Dendritic cell treated with granulocyte-macrophage colony-stimulating factor and Interleukin-4, amounts not matched to agents 40 ng/mL and 50 ng/mL, for 4 days (primary cell): ENCODE measurements at regions not wholly inside any gene's neighbourhood (a gene's known extent, or its start where the extent isn't known, plus 50 kb on each side); places are given as distances from the start of the nearest gene placed in this dataset.
"Not testable (repeated sequence)": the region's sequence is repeated elsewhere in the genome, so short reads cannot be mapped to it uniquely, and the experiment has no call there.

Experiments used
- H3K27ac Mint-ChIP-seq: one replicate; pipeline ENCODE4 v1.8.0; 2022; ENCODE audit warnings: mild to moderate bottlenecking, mixed read lengths
- H3K27me3 Mint-ChIP-seq: one replicate; pipeline ENCODE4 v1.8.0; 2022; ENCODE audit warnings: mild to moderate bottlenecking, mixed read lengths
- H3K36me3 Mint-ChIP-seq: one replicate; pipeline ENCODE4 v1.8.0; 2022; ENCODE audit warnings: low read depth, mixed read lengths
- H3K4me1 Mint-ChIP-seq: one replicate; pipeline ENCODE4 v1.8.0; 2022; ENCODE audit warnings: low read depth, mixed read lengths
- H3K4me3 Mint-ChIP-seq: one replicate; pipeline ENCODE4 v1.8.0; 2022; ENCODE audit warnings: mild to moderate bottlenecking, moderate library complexity, mixed read lengths
- H3K9me3 Mint-ChIP-seq: one replicate; pipeline ENCODE4 v1.8.0; 2022; ENCODE audit warnings: mixed read lengths
- intact Hi-C: fragments of 100-400 bp; cut with micrococcal nuclease; formaldehyde crosslinking; loops from one replicate; pipeline ENCODE4 v1.15.0; 2022

DNA sequence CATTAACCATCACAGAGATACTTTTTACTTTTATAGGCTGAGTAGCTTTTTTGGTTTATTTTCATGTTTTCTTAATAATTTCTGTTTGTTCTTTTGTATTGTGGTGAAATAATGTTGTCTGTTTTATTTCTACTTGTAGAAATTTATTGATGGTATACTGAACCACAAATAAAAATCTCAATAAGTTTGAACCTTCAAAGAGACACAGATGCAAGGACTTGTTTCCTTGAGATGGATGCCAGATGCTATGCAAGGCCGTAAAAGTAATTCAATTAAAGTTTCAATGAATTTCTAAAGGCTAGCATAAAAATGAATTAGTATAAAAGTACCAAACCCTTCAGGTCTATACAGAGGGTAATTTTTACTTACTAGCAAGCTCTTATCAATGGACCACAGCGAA is 873.5 kb downstream of the TTLL7 start:
- intact Hi-C loops, result no loop called here
- H3K4me1 Mint-ChIP-seq, result no peaks in the 10 kb centered on the region
- H3K9me3 Mint-ChIP-seq, result peaks cover 15% of the 10 kb centered on the region
- no peaks in the 10 kb centered on the region for H3K27me3 Mint-ChIP-seq
- H3K27ac Mint-ChIP-seq, result no peak overlapping the region
- no peaks in the 10 kb centered on the region for H3K36me3 Mint-ChIP-seq
- no peak overlapping the region for H3K4me3 Mint-ChIP-seq

DNA sequence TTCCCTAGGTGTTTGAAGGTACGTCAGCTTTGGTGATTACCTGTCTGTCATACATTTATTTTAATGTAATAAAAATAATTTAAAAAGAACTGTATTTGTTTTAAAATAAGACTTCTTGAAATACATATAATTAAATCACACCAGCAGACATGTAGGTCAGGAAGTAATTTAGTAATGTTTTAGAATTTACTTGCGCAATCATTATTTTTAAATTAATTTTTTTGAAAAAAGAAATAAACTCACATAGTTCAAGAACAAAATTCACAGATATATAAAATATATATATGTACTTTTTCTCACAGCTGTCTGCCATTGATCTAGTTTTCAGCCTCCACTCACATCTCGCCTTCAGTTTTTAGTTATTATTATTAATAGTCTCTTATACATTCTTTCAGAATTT is 875.9 kb downstream of the TTLL7 start:
- no peaks in the 10 kb centered on the region for H3K27me3 Mint-ChIP-seq
- no peaks in the 10 kb centered on the region for H3K36me3 Mint-ChIP-seq
- no peaks in the 10 kb centered on the region for H3K4me1 Mint-ChIP-seq
- H3K4me3 Mint-ChIP-seq, result no peak overlapping the region
- no peak overlapping the region for H3K27ac Mint-ChIP-seq
- peaks cover 27% of the 10 kb centered on the region for H3K9me3 Mint-ChIP-seq
- intact Hi-C loops, result no loop called here

- H3K36me3 Mint-ChIP-seq, result no peaks in the 10 kb centered on the region
- intact Hi-C loops, result no loop called here
- H3K27ac Mint-ChIP-seq, result no peak overlapping the region
- H3K4me1 Mint-ChIP-seq, result no peaks in the 10 kb centered on the region
- no peaks in the 10 kb centered on the region for H3K27me3 Mint-ChIP-seq
- H3K9me3 Mint-ChIP-seq, result peaks cover 29% of the 10 kb centered on the region
- no peak overlapping the region for H3K4me3 Mint-ChIP-seq
These were observed 880.5 kb downstream of the TTLL7 start for GRCh38 chr1:83118472-83118871.

DNA sequence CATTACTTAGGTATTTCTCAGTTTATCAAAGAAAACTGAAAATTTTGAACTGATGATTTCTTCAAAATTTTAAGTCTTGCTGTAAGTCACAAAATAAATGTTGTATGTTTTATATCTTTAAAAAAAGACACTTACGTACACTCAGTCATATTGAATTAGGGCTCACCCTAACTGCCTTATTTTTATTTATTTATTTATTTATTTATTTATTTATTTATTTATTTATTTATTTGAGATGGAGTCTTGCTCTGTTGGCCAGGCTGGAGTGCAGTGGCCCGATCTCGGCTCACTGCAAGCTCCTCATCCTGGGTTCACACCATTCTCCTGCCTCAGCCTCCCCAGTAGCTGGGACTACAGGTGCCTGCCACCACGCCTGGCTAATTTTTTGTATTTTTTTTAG is 881.9 kb downstream of the TTLL7 start:
- H3K4me3 Mint-ChIP-seq, intact Hi-C loops, H3K27me3 Mint-ChIP-seq, H3K4me1 Mint-ChIP-seq, H3K27ac Mint-ChIP-seq, H3K36me3 Mint-ChIP-seq: not testable (repeated sequence)
- peaks cover 35% of the 10 kb centered on the region for H3K9me3 Mint-ChIP-seq

DNA sequence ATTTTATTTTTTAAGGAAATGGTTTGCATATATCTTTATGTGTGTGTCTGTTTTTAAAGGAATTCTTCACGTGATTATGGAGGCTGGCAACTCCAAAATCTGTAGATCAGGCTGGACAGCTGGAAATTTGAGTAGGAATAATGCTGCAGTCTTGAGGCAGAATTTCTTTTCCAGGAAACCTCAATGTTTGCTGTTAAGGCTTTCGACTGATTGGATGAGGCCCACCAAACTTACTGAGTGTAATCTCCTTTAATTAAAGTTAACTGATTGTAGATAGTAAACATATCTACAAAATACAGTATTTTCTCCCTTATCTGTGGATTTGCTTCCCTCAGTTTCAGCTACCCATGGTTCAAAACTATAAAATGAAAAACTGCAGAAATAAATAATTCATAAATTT is 883.1 kb downstream of the TTLL7 start:
- Mint-ChIP-seq H3K4me3 (no peak overlapping the region), H3K27me3 (no peaks in the 10 kb centered on the region), H3K9me3 (peaks cover 47% of the 10 kb centered on the region), H3K27ac (no peak overlapping the region), H3K36me3 (no peaks in the 10 kb centered on the region), H3K4me1 (no peaks in the 10 kb centered on the region)
- intact Hi-C loops, result no loop called here

GRCh38 chr1:83114136-83114834 is 884.6 kb downstream of the TTLL7 start:
- Mint-ChIP-seq H3K27ac (no peak overlapping the region), H3K9me3 (peaks cover 38% of the 10 kb centered on the region), H3K27me3 (no peaks in the 10 kb centered on the region), H3K36me3 (no peaks in the 10 kb centered on the region), H3K4me3 (no peak overlapping the region), H3K4me1 (no peaks in the 10 kb centered on the region)
- intact Hi-C loops, result no loop called here

DNA sequence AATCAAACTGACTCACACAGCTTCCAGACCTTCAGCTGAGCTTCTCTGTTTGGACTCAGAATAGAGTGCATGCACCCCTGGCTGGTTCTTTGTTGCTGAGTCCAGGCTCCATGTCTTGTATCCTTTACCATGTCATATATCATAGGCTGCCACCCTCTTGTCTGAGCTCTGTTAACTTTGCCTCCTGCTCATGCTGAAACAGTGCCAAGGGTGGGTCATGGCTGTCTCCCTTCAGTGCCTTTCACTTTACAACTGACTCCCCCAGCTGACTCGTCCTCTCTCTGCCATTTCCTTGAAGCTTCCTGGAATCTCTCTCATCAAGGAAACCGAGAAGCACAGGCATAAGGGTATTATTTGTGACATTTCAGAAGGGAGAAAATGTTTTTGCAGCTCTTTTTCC is 885.3 kb downstream of the TTLL7 start:
- no peaks in the 10 kb centered on the region for H3K4me1 Mint-ChIP-seq
- H3K4me3 Mint-ChIP-seq, result no peak overlapping the region
- no peaks in the 10 kb centered on the region for H3K36me3 Mint-ChIP-seq
- H3K27ac Mint-ChIP-seq, result no peak overlapping the region
- peaks cover 42% of the 10 kb centered on the region for H3K9me3 Mint-ChIP-seq
- intact Hi-C loops, result no loop called here
- H3K27me3 Mint-ChIP-seq, result no peaks in the 10 kb centered on the region

DNA sequence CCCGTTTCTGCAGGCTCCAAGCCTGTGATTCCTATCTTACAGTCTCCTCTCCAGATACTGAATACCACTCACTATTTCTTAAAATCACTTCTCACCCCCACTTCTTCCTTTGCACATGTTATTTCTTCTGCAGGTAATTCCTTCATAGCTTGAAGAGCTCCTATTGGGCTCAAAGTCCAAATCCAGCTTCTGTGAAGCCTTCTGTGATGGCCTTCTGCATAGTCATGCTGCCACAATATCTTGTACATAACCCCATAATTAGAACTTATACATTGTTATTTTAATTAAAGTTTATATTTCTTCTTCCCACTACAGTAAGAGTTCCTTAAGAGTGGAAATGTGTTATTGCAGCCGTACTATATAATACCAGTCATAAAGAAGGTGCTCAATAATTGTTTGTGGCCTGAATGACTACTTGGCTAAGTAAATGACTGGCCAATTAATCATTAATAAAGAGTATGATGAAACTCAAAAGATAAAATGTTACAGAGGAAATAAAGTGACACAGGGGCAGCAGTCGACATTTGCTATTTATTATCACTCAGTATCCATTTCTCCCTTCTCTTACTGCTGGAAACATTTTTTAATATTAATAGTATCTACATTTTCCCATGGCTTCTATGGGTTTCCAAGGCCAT is 886.6 kb downstream of the TTLL7 start:
- no peaks in the 10 kb centered on the region for H3K36me3 Mint-ChIP-seq
- intact Hi-C loops, result no loop called here
- no peaks in the 10 kb centered on the region for H3K4me1 Mint-ChIP-seq
- no peak overlapping the region for H3K4me3 Mint-ChIP-seq
- peaks cover 45% of the 10 kb centered on the region for H3K9me3 Mint-ChIP-seq
- H3K27ac Mint-ChIP-seq, result no peak overlapping the region
- H3K27me3 Mint-ChIP-seq, result no peaks in the 10 kb centered on the region

- H3K9me3 Mint-ChIP-seq, result peaks cover 41% of the 10 kb centered on the region
- no peak overlapping the region for H3K4me3 Mint-ChIP-seq
- H3K4me1 Mint-ChIP-seq, result no peaks in the 10 kb centered on the region
- no peaks in the 10 kb centered on the region for H3K36me3 Mint-ChIP-seq
- intact Hi-C loops, result no loop called here
- no peak overlapping the region for H3K27ac Mint-ChIP-seq
- no peaks in the 10 kb centered on the region for H3K27me3 Mint-ChIP-seq
These were observed 888.8 kb downstream of the TTLL7 start for GRCh38 chr1:83110156-83110555.

- no peaks in the 10 kb centered on the region for H3K4me1 Mint-ChIP-seq
- no peak overlapping the region for H3K4me3 Mint-ChIP-seq
- H3K36me3 Mint-ChIP-seq, result no peaks in the 10 kb centered on the region
- no peaks in the 10 kb centered on the region for H3K27me3 Mint-ChIP-seq
- intact Hi-C loops, result no loop called here
- H3K27ac Mint-ChIP-seq, result no peak overlapping the region
- H3K9me3 Mint-ChIP-seq, result peaks cover 44% of the 10 kb centered on the region
These were observed 889.2 kb downstream of the TTLL7 start for GRCh38 chr1:83109692-83110091.

DNA sequence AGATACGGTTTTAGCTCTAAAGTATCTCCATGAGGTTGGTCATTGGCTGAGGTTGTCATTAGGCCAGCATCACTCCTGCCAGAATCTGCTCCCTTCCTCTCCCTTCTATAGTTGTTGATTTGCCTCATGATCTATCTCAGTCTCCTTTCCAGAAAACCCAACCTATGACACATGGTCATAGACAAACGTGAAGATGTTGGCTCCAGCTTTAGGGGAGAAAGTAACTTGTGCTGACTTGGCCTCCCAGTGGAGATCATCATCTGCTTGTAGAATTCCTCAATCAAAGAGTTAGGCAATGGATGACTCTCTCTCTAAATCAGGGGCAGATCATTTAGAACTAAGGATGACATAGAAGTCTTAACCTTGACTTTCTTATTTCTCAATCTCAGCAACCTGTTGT is 894.4 kb downstream of the TTLL7 start:
- H3K27me3 Mint-ChIP-seq, result no peaks in the 10 kb centered on the region

GRCh38 chr1:83103341-83103740 is 895.6 kb downstream of the TTLL7 start:
- H3K4me1 Mint-ChIP-seq, result no peaks in the 10 kb centered on the region
- peaks cover 28% of the 10 kb centered on the region for H3K9me3 Mint-ChIP-seq
- intact Hi-C loops, result no loop called here

More for the DNA sequence above, 894.4 kb downstream of the TTLL7 start:
- H3K36me3 Mint-ChIP-seq, result no peaks in the 10 kb centered on the region
- no peak overlapping the region for H3K4me3 Mint-ChIP-seq
- intact Hi-C loops, result no loop called here
- no peak overlapping the region for H3K27ac Mint-ChIP-seq
- peaks cover 36% of the 10 kb centered on the region for H3K9me3 Mint-ChIP-seq
- no peaks in the 10 kb centered on the region for H3K4me1 Mint-ChIP-seq

DNA sequence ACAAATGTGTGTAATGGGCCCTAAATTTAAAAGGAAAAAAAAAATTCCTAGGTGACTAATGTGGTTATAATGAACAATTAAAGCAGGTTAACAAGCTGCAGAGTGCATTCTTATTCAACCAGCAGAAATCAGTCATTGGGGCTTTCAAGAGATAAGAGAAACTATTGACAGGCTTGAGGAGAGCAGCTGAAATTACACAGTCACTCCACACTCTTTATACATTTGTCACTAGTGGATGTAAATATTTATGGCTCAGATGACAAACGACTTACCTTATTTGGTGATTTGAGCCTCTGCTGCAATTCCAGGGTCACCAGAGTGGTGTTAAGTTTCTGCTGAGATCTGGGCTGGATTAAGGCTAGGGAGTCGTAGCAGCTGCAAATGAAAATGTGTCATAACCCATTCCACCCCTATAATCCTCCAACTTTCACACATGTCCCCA is 896.3 kb downstream of the TTLL7 start:
- peaks cover 28% of the 10 kb centered on the region for H3K9me3 Mint-ChIP-seq
- H3K36me3 Mint-ChIP-seq, result no peaks in the 10 kb centered on the region
- intact Hi-C loops, result no loop called here
- no peak overlapping the region for H3K27ac Mint-ChIP-seq
- no peaks in the 10 kb centered on the region for H3K4me1 Mint-ChIP-seq
- no peaks in the 10 kb centered on the region for H3K27me3 Mint-ChIP-seq
- no peak overlapping the region for H3K4me3 Mint-ChIP-seq

More at GRCh38 chr1:83103341-83103740, 895.6 kb downstream of the TTLL7 start:
- Mint-ChIP-seq H3K27me3 (no peaks in the 10 kb centered on the region), H3K4me3 (no peak overlapping the region), H3K36me3 (no peaks in the 10 kb centered on the region), H3K27ac (no peak overlapping the region)

- Mint-ChIP-seq H3K27me3 (no peaks in the 10 kb centered on the region), H3K4me1 (no peaks in the 10 kb centered on the region), H3K4me3 (no peak overlapping the region), H3K36me3 (no peaks in the 10 kb centered on the region), H3K9me3 (peaks cover 28% of the 10 kb centered on the region), H3K27ac (no peak overlapping the region)
- intact Hi-C loops, result no loop called here
These were observed 897.5 kb downstream of the TTLL7 start for GRCh38 chr1:83101406-83101805.

DNA sequence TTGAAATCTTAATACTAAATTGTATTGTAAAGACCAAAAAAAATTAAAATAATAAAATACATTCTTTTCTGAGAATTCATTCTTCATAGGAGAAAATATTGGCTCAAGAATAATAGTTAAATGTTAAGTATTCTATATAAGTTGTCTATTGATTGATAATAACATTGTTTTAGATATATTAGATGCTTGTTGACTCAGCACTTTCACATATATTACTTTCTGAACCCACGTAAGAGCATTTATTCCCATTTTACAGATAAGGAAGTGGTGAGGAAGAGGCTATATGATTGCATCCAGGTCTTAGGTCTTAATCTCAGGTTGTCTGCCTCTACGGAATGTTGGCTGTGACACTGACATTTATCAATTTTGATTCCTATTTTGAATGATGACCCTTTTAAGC is 898.8 kb downstream of the TTLL7 start:
- Mint-ChIP-seq H3K27me3 (no peaks in the 10 kb centered on the region), H3K27ac (no peak overlapping the region), H3K36me3 (no peaks in the 10 kb centered on the region), H3K4me1 (no peaks in the 10 kb centered on the region), H3K9me3 (peaks cover 23% of the 10 kb centered on the region), H3K4me3 (no peak overlapping the region)
- intact Hi-C loops, result no loop called here
